Endothelial cell (in vitro differentiated cells): ENCODE measurements at regions not wholly inside any gene's neighbourhood (a gene's known extent, or its start where the extent isn't known, plus 50 kb on each side); places are given as distances from the start of the nearest gene placed in this dataset.
A peak's percentile ranks its signal among the peaks of the same experiment; 100 is the strongest.
"Not testable (repeated sequence)": the region's sequence is repeated elsewhere in the genome, so short reads cannot be mapped to it uniquely, and the experiment has no call there.

Experiments used
- DNase-seq: peaks from one replicate; pipeline ENCODE4 v3.0.0; 2021; ENCODE audit warnings: low spot score
- H3K27ac Mint-ChIP-seq: one replicate; pipeline ENCODE4 v1.8.0; 2021; ENCODE audit warnings: mixed read lengths, inconsistent platforms; ENCODE audit not compliant: unreplicated experiment
- H3K27me3 Mint-ChIP-seq: one replicate; pipeline ENCODE4 v1.8.0; 2021; ENCODE audit warnings: mild to moderate bottlenecking, moderate library complexity, mixed read lengths, inconsistent platforms; ENCODE audit not compliant: unreplicated experiment
- H3K36me3 Mint-ChIP-seq: one replicate; pipeline ENCODE4 v1.8.0; 2021; ENCODE audit warnings: mild to moderate bottlenecking, low read depth, mixed read lengths, inconsistent platforms; ENCODE audit not compliant: unreplicated experiment
- H3K4me1 Mint-ChIP-seq: one replicate; pipeline ENCODE4 v1.8.0; 2021; ENCODE audit warnings: mild to moderate bottlenecking, mixed read lengths, inconsistent platforms; ENCODE audit not compliant: unreplicated experiment
- H3K4me3 Mint-ChIP-seq: one replicate; pipeline ENCODE4 v1.8.0; 2021; ENCODE audit warnings: mild to moderate bottlenecking, mixed read lengths, inconsistent platforms; ENCODE audit not compliant: unreplicated experiment
- H3K9me3 Mint-ChIP-seq: one replicate; pipeline ENCODE4 v1.8.0; 2021; ENCODE audit warnings: mixed read lengths, inconsistent platforms; ENCODE audit not compliant: unreplicated experiment

DNA sequence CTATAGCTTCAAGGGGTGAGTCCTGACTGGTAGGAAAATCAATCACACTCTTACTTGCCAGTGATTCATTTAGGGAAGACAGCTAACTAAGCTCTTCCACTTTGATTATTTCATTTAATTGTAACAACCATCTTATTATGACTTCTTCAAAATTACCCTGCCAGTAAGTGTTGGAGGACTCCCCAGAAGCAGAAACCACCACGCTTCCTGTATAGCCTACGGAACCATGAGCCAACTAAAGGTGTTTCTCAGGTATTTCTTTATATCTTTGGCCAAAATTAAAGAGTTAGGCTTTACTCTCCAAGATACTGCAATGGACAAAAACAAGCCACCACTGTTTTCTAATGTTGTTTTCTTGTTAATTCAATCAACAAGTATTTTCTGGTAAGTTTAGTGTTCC lies 61.0 kb downstream of the FOXD4L5 start:
- H3K4me1 Mint-ChIP-seq, H3K4me3 Mint-ChIP-seq, H3K9me3 Mint-ChIP-seq, H3K27me3 Mint-ChIP-seq, DNase-seq, H3K36me3 Mint-ChIP-seq, H3K27ac Mint-ChIP-seq: not testable (repeated sequence)

DNA sequence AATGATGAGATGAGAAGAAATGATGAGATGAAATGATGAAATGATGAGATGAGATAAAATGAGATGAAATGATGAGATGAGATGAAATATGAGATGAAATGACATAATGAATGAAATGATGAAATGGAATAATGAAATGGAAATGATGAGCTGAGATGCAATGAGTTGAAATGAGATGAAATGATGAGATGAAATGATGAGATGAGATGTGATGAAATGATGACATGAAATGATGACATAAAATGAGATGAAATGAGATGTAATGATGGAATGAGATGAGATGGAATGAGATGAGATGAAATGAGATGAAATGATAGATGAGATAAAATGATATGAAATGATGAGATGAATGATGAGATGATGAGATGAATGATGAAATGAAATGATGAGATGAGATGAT lies 76.2 kb downstream of the FOXD4L5 start:
- not testable (repeated sequence) for H3K4me3 Mint-ChIP-seq, H3K9me3 Mint-ChIP-seq

DNA sequence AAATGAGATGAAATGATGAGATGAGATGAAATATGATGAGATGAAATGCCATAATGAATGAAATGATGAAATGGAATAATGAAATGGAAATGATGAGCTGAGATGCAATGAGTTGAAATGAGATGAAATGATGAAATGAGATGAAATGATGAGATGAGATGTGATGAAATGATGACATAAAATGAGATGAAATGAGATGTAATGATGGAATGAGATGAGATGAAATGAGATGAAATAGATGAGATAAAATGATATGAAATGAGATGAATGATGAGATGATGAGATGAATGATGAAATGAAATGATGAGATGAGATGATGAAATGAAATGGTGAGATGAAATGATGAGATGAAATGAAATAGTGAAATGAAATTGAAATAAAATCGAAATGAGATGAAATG lies 77.7 kb downstream of the FOXD4L5 start:
- H3K27me3 Mint-ChIP-seq, result not testable (repeated sequence)

More for the DNA sequence above, 76.2 kb downstream of the FOXD4L5 start:
- not testable (repeated sequence) for H3K27ac Mint-ChIP-seq, H3K4me1 Mint-ChIP-seq, H3K36me3 Mint-ChIP-seq, DNase-seq, H3K27me3 Mint-ChIP-seq

DNA sequence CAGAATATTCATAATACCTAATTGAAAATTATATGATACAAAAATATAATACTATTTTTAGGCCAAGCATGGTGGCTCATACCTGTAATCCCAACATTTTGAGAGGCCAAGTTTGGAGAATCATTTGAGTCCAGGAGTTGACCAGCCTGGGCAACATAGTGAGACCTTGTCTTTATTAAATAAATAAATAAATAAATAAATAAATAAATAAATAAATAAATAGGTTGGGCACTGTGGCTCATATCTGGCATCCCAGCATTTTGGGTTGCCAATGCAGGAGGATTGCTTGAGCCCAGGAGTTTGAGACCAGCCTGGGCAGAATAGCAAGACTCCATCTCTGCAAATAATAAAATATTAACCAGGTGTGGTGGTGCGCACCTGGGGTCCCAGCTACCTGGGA lies 79.2 kb downstream of the FOXD4L5 start:
- not testable (repeated sequence) for DNase-seq, H3K9me3 Mint-ChIP-seq, H3K27ac Mint-ChIP-seq, H3K36me3 Mint-ChIP-seq, H3K4me3 Mint-ChIP-seq, H3K27me3 Mint-ChIP-seq, H3K4me1 Mint-ChIP-seq

More for the DNA sequence above, 77.7 kb downstream of the FOXD4L5 start:
- H3K36me3 Mint-ChIP-seq, H3K4me3 Mint-ChIP-seq, H3K9me3 Mint-ChIP-seq, H3K27ac Mint-ChIP-seq, DNase-seq, H3K4me1 Mint-ChIP-seq: not testable (repeated sequence)

GRCh38 chr9:65195781-65196180 lies 89.2 kb downstream of the FOXD4L5 start:
- not testable (repeated sequence) for H3K4me3 Mint-ChIP-seq, H3K27me3 Mint-ChIP-seq, H3K36me3 Mint-ChIP-seq, H3K4me1 Mint-ChIP-seq, H3K9me3 Mint-ChIP-seq, H3K27ac Mint-ChIP-seq, DNase-seq

DNA sequence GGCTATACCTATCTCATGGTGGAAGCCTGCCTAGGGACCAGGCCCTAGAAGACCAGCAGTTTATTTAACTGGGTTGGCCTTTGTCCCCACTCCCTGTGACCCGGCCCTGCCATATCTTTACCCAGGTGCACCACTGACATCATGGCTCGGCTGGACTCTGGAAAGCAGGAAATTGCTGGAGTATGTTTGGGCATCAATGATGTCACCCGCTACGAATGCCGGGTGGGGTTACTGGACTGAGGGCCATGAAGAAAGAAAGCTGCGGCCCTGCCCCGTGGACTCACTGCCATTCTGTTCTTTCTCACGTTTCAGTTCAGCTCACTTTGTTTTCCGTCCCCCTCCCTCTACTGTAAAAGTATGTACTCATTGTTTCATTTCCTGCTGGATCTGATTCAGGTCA lies 129.1 kb downstream of the FOXD4L5 start:
- DNase-seq, result peak; percentile 1

More for the DNA sequence above, 129.1 kb downstream of the FOXD4L5 start:
- H3K4me3 Mint-ChIP-seq, H3K9me3 Mint-ChIP-seq, H3K27me3 Mint-ChIP-seq, H3K27ac Mint-ChIP-seq, H3K4me1 Mint-ChIP-seq, H3K36me3 Mint-ChIP-seq: not testable (repeated sequence)
